ENCODE measurements at regions not wholly inside any gene's neighbourhood (a gene's known extent, or its start where the extent isn't known, plus 50 kb on each side); places are given as distances from the start of the nearest gene placed in this dataset.

DNA sequence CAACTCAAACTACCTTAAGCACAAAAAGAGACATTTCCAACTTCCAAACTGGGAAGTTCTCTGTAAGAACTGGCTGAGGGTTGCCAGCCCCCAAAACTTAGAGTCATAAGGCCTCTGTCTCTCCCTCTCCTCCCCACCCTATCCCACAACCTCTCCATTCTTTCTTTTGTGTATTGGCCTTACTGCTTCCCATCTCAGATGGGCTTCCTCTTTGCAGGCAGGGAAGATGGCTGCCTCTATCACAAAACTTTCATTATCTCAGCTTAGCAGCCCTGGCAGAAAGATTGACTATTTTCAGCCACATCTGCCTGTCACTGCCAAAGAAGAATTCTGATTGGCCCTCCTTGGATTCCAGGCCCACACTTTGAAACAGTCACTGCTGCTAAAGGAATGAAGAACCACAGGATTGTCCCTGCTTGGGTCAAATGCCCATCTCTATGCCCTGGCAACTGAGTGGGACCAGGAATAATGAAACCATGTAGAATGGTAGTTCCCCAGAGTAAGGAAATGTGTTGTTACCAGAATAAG is 58.0 kb upstream of the PRKAR2B start:
- DNase-seq (ENCODE audit: low spot score) (no peak), ATAC-seq (ENCODE audit: low read depth) (no peak)
- H3K9me3 ChIP-seq (ENCODE audit: severe bottlenecking) = no peaks in the 10 kb centered on the region
- H3K27ac ChIP-seq (ENCODE audit: poor library complexity, severe bottlenecking) = no peak overlapping the region
- no peaks in the 10 kb centered on the region for H3K27me3 ChIP-seq (ENCODE audit: insufficient read depth, poor library complexity, severe bottlenecking)
- TF ChIP-seq, protein P1, sequence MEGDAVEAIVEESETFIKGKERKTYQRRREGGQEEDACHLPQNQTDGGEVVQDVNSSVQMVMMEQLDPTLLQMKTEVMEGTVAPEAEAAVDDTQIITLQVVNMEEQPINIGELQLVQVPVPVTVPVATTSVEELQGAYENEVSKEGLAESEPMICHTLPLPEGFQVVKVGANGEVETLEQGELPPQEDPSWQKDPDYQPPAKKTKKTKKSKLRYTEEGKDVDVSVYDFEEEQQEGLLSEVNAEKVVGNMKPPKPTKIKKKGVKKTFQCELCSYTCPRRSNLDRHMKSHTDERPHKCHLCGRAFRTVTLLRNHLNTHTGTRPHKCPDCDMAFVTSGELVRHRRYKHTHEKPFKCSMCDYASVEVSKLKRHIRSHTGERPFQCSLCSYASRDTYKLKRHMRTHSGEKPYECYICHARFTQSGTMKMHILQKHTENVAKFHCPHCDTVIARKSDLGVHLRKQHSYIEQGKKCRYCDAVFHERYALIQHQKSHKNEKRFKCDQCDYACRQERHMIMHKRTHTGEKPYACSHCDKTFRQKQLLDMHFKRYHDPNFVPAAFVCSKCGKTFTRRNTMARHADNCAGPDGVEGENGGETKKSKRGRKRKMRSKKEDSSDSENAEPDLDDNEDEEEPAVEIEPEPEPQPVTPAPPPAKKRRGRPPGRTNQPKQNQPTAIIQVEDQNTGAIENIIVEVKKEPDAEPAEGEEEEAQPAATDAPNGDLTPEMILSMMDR (IDR thresholded peaks at IDR 0.05; ENCODE audit: poor library complexity, severe bottlenecking) = no peak
- no peak overlapping the region for H3K4me3 ChIP-seq (ENCODE audit: severe bottlenecking)
- no peaks in the 10 kb centered on the region for H3K36me3 ChIP-seq (ENCODE audit: low read depth)
- H3K4me1 ChIP-seq (ENCODE audit: insufficient read depth, poor library complexity, severe bottlenecking) = no peaks in the 10 kb centered on the region

DNA sequence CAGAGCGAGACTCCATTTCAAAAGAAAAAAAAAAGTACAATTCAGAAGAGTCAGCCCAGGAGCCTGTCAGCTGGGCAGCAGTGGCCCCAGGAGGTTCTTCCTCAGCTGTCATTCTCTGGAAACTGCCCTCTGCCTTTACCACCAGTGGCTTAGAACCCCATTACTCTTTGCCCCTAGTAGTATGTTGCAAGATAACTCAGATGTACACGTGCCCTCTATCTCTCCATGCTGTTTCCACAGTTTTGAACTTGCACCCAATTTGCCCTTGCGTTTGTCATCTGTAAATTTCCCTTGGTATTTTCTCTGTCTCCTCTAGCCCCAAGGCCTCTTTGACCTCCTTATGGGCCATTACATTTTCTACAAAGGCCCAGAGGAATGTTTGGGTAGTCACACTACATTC is 56.7 kb upstream of the PRKAR2B start:
- Histone ChIP-seq H3K9me3 (ENCODE audit: severe bottlenecking) (no peaks in the 10 kb centered on the region), H3K36me3 (ENCODE audit: low read depth) (no peaks in the 10 kb centered on the region), H3K27ac (ENCODE audit: poor library complexity, severe bottlenecking) (no peak overlapping the region), H3K27me3 (ENCODE audit: insufficient read depth, poor library complexity, severe bottlenecking) (no peaks in the 10 kb centered on the region), H3K4me3 (ENCODE audit: severe bottlenecking) (no peak overlapping the region), H3K4me1 (ENCODE audit: insufficient read depth, poor library complexity, severe bottlenecking) (no peaks in the 10 kb centered on the region)
- TF ChIP-seq, protein P1 (IDR thresholded peaks at IDR 0.05; ENCODE audit: poor library complexity, severe bottlenecking) = no peak
- no peak for DNase-seq (ENCODE audit: low spot score)
- ATAC-seq (ENCODE audit: low read depth) = no peak

DNA sequence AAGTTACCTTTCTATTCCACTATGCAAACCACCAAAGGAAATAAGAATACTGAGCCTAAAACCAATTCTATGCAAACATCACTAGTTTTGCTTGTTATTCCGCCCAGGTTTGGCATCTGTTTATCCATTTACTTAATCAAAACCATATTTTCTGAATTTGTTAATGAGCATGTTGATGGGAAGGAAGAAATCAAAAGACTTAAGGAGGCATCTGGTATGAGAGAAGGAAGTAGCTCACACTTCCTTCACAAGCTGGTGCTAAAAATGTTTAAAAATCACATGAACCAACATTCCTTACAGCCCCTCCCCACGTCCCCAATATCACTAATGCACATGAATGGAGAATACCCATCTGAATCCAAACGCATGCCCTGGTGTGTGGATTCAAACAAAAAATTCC is 52.0 kb upstream of the PRKAR2B start:
- ATAC-seq (ENCODE audit: low read depth) (no peak), DNase-seq (ENCODE audit: low spot score) (no peak)
- TF ChIP-seq, protein P1 (IDR thresholded peaks at IDR 0.05; ENCODE audit: poor library complexity, severe bottlenecking) = no peak
- Histone ChIP-seq H3K4me1 (ENCODE audit: insufficient read depth, poor library complexity, severe bottlenecking) (no peaks in the 10 kb centered on the region), H3K27ac (ENCODE audit: poor library complexity, severe bottlenecking) (no peak overlapping the region), H3K27me3 (ENCODE audit: insufficient read depth, poor library complexity, severe bottlenecking) (no peaks in the 10 kb centered on the region), H3K36me3 (ENCODE audit: low read depth) (no peaks in the 10 kb centered on the region), H3K4me3 (ENCODE audit: severe bottlenecking) (no peak overlapping the region), H3K9me3 (ENCODE audit: severe bottlenecking) (no peaks in the 10 kb centered on the region)

All from RWPE2 (cell line).